ENCODE measurements at regions not wholly inside any gene's neighbourhood (a gene's known extent, or its start where the extent isn't known, plus 50 kb on each side); places are given as distances from the start of the nearest gene placed in this dataset.
"Not testable (repeated sequence)": the region's sequence is repeated elsewhere in the genome, so short reads cannot be mapped to it uniquely, and the experiment has no call there.

DNA sequence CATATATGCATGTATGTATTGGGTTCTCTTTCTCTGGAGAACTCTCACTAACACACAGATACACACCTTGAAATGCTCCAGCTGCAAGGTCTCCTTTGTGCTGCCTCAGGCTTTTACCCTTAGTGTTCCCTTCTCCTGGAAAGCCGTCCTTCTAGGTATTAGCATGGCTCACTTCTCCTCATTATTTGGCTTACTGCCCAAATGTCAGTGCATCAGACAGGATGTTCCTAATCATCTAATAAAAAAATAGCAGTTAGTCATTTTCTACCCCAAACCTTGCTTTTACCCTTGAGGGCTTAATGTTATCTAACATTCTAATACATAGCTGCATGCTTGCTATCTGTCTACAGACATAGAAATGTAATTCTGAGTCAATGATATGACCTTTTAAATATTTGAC lies 109.0 kb upstream of the SLC16A7 start:
- Histone ChIP-seq H4K20me1 (ENCODE audit: control insufficient read depth, insufficient read depth, low read length, poor library complexity, severe bottlenecking) (no peaks in the 10 kb centered on the region), H3K27me3 (replicated peaks in 1 of 4; ENCODE audit: control extremely low read depth in 1 of 4, control insufficient read depth in 3 of 4, insufficient read depth in 4 of 4, low read length in 3 of 4) (no peaks in the 10 kb centered on the region), H2AFZ (ENCODE audit: insufficient read depth, low read depth, low read length, poor library complexity, severe bottlenecking) (no peak overlapping the region), H3K4me1 (ENCODE audit: control insufficient read depth in 2 of 2, insufficient read depth in 2 of 2, low read length in 2 of 2) (peaks cover 11 to 17% of the 10 kb centered on the region in 2 donors), H3K4me2 (replicated peaks; ENCODE audit: low read depth, low read length, poor library complexity, severe bottlenecking) (no peak overlapping the region), H3K36me3 (replicated peaks in 1 of 2; ENCODE audit: control extremely low read depth in 1 of 2, control insufficient read depth in 1 of 2, extremely low read depth in 1 of 2, insufficient read depth in 2 of 2, low read length in 1 of 2) (no peaks in the 10 kb centered on the region), H3K9me3 (ENCODE audit: control extremely low read depth in 1 of 3, control insufficient read depth in 2 of 3, insufficient read depth in 1 of 3, low read length in 2 of 3) (peaks cover 0 to 7% (median 5%) of the 10 kb centered on the region in 3 donors), H3K4me3 (ENCODE audit: control extremely low read depth in 1 of 5, extremely low read depth in 1 of 5, insufficient read depth in 1 of 5, low read depth in 2 of 5, low read length in 4 of 5) (no peak overlapping the region), H3K9ac (ENCODE audit: low read length) (no peak overlapping the region), H3K27ac (ENCODE audit: low read length in 2 of 2) (no peak overlapping the region), H3K79me2 (ENCODE audit: control insufficient read depth, insufficient read depth, low read length) (no peaks in the 10 kb centered on the region)
- POLR2A ChIA-PET = no interaction called here
- H3K9me3 Mint-ChIP-seq (ENCODE audit: insufficient read depth) = no peaks in the 10 kb centered on the region
- WGBS (ENCODE audit: insufficient coverage) = 0% methylated on average over 1 of the region's 1 CpG
- peaks cover 26% of the 10 kb centered on the region for H3K4me1 Mint-ChIP-seq
- DNase-seq (no peak), ATAC-seq (ENCODE audit: low read depth) (no peak)
- CTCF ChIA-PET = no interaction called here
- H3K27ac Mint-ChIP-seq = no peak overlapping the region
- no peak overlapping the region for H3K4me3 Mint-ChIP-seq
- H3K27me3 Mint-ChIP-seq = no peaks in the 10 kb centered on the region
- intact Hi-C loops (cut with micrococcal nuclease) = no loop called here
- TF ChIP-seq EZH2 (IDR thresholded peaks at IDR 0.05; ENCODE audit: borderline replicate concordance, insufficient read depth, low read depth, low read length, poor library complexity, severe bottlenecking) (no peak), CTCF (IDR thresholded peaks at IDR 0.05) (no peak)

GRCh38 chr12:59484575-59484974 lies 111.3 kb upstream of the SLC16A7 start:
- Histone ChIP-seq H3K4me3 (ENCODE audit: control extremely low read depth in 1 of 5, extremely low read depth in 1 of 5, insufficient read depth in 1 of 5, low read depth in 2 of 5, low read length in 4 of 5) (no peak overlapping the region), H3K9me3 (ENCODE audit: control extremely low read depth in 1 of 3, control insufficient read depth in 2 of 3, insufficient read depth in 1 of 3, low read length in 2 of 3) (peaks cover 0 to 7% (median 5%) of the 10 kb centered on the region in 3 donors), H3K36me3 (replicated peaks in 1 of 2; ENCODE audit: control extremely low read depth in 1 of 2, control insufficient read depth in 1 of 2, extremely low read depth in 1 of 2, insufficient read depth in 2 of 2, low read length in 1 of 2) (no peaks in the 10 kb centered on the region), H3K4me1 (ENCODE audit: control insufficient read depth in 2 of 2, insufficient read depth in 2 of 2, low read length in 2 of 2) (peaks cover 11 to 17% of the 10 kb centered on the region in 2 donors), H2AFZ (ENCODE audit: insufficient read depth, low read depth, low read length, poor library complexity, severe bottlenecking) (no peak overlapping the region), H3K27me3 (replicated peaks in 1 of 4; ENCODE audit: control extremely low read depth in 1 of 4, control insufficient read depth in 3 of 4, insufficient read depth in 4 of 4, low read length in 3 of 4) (no peaks in the 10 kb centered on the region), H3K9ac (ENCODE audit: low read length) (no peak overlapping the region), H3K79me2 (ENCODE audit: control insufficient read depth, insufficient read depth, low read length) (no peaks in the 10 kb centered on the region), H4K20me1 (ENCODE audit: control insufficient read depth, insufficient read depth, low read length, poor library complexity, severe bottlenecking) (no peaks in the 10 kb centered on the region), H3K4me2 (replicated peaks; ENCODE audit: low read depth, low read length, poor library complexity, severe bottlenecking) (peak overlapping the region; percentile 43), H3K27ac (ENCODE audit: low read length in 2 of 2) (peak overlapping the region in 1 of 2 donors; percentile 13)
- no peaks in the 10 kb centered on the region for H3K27me3 Mint-ChIP-seq
- CTCF ChIA-PET = no interaction called here
- no peaks in the 10 kb centered on the region for H3K9me3 Mint-ChIP-seq (ENCODE audit: insufficient read depth)
- TF ChIP-seq EZH2 (IDR thresholded peaks at IDR 0.05; ENCODE audit: borderline replicate concordance, insufficient read depth, low read depth, low read length, poor library complexity, severe bottlenecking) = no peak
- no peak for TF ChIP-seq CTCF (IDR thresholded peaks at IDR 0.05)
- H3K27ac Mint-ChIP-seq = no peak overlapping the region
- POLR2A ChIA-PET = no interaction called here
- peaks cover 25% of the 10 kb centered on the region for H3K4me1 Mint-ChIP-seq
- intact Hi-C loops (cut with micrococcal nuclease) = loop anchor here (5.0 kb wide), 1 partner anchor 113 kb away; the partner anchor contains the start of gene SLC16A7
- ATAC-seq (ENCODE audit: low read depth) = peak; percentile 51
- peak; percentile 37 for DNase-seq
- no peak overlapping the region for H3K4me3 Mint-ChIP-seq

GRCh38 chr12:59474236-59474635 lies 121.6 kb upstream of the SLC16A7 start:
- H2AFZ ChIP-seq (ENCODE audit: insufficient read depth, low read depth, low read length, poor library complexity, severe bottlenecking); H3K27me3 ChIP-seq (replicated peaks in 1 of 4; ENCODE audit: control extremely low read depth in 1 of 4, control insufficient read depth in 3 of 4, insufficient read depth in 4 of 4, low read length in 3 of 4); DNase-seq; H3K27me3 Mint-ChIP-seq; intact Hi-C loops (cut with micrococcal nuclease); POLR2A ChIA-PET; H3K79me2 ChIP-seq (ENCODE audit: control insufficient read depth, insufficient read depth, low read length); ATAC-seq (ENCODE audit: low read depth); CTCF ChIA-PET; H3K4me3 ChIP-seq (ENCODE audit: control extremely low read depth in 1 of 5, extremely low read depth in 1 of 5, insufficient read depth in 1 of 5, low read depth in 2 of 5, low read length in 4 of 5); H3K4me3 Mint-ChIP-seq; H3K9ac ChIP-seq (ENCODE audit: low read length); H3K27ac ChIP-seq (ENCODE audit: low read length in 2 of 2); H3K27ac Mint-ChIP-seq; H3K36me3 ChIP-seq (replicated peaks in 1 of 2; ENCODE audit: control extremely low read depth in 1 of 2, control insufficient read depth in 1 of 2, extremely low read depth in 1 of 2, insufficient read depth in 2 of 2, low read length in 1 of 2); H4K20me1 ChIP-seq (ENCODE audit: control insufficient read depth, insufficient read depth, low read length, poor library complexity, severe bottlenecking); H3K4me2 ChIP-seq (replicated peaks; ENCODE audit: low read depth, low read length, poor library complexity, severe bottlenecking); H3K9me3 Mint-ChIP-seq (ENCODE audit: insufficient read depth): not testable (repeated sequence)
- peaks cover 7 to 10% of the 10 kb centered on the region in 2 donors for H3K4me1 ChIP-seq (ENCODE audit: control insufficient read depth in 2 of 2, insufficient read depth in 2 of 2, low read length in 2 of 2)
- peaks cover 19% of the 10 kb centered on the region for H3K4me1 Mint-ChIP-seq
- peaks cover 0 to 11% (median 0%) of the 10 kb centered on the region in 3 donors for H3K9me3 ChIP-seq (ENCODE audit: control extremely low read depth in 1 of 3, control insufficient read depth in 2 of 3, insufficient read depth in 1 of 3, low read length in 2 of 3)

Data from B cell (primary cell).